ENCODE measurements at regions not wholly inside any gene's neighbourhood (a gene's known extent, or its start where the extent isn't known, plus 50 kb on each side); places are given as distances from the start of the nearest gene placed in this dataset.

- TF ChIP-seq, protein P1, sequence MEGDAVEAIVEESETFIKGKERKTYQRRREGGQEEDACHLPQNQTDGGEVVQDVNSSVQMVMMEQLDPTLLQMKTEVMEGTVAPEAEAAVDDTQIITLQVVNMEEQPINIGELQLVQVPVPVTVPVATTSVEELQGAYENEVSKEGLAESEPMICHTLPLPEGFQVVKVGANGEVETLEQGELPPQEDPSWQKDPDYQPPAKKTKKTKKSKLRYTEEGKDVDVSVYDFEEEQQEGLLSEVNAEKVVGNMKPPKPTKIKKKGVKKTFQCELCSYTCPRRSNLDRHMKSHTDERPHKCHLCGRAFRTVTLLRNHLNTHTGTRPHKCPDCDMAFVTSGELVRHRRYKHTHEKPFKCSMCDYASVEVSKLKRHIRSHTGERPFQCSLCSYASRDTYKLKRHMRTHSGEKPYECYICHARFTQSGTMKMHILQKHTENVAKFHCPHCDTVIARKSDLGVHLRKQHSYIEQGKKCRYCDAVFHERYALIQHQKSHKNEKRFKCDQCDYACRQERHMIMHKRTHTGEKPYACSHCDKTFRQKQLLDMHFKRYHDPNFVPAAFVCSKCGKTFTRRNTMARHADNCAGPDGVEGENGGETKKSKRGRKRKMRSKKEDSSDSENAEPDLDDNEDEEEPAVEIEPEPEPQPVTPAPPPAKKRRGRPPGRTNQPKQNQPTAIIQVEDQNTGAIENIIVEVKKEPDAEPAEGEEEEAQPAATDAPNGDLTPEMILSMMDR (IDR thresholded peaks at IDR 0.05; ENCODE audit: low read depth), result no peak
Observed at GRCh38 chr1:105467549-105467948, 1588.9 kb upstream of the PRMT6 start.

- TF ChIP-seq, protein P1 (IDR thresholded peaks at IDR 0.05; ENCODE audit: low read depth), result no peak
Observed at GRCh38 chr1:105483436-105483835, 1573.0 kb upstream of the PRMT6 start.

DNA sequence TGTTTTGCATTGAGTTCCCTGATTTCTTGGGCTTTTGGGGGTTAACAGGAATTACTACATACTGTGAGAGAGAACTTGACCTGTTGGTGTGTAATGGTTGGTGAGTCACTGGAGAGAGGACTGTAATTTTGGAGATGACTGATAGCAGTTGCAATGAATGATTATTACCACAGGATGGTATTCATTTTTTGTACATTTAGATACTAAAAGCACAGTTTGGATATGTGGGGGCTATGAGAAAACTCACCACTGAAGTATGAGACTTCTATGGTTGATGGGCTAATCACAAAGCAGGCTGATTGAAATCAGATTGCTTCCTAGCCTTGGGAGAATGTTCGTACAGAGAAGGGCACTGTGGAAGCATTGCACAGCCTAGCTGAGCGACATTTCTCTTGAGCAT lies 1571.3 kb upstream of the PRMT6 start:
- TF ChIP-seq, protein P1 (IDR thresholded peaks at IDR 0.05; ENCODE audit: low read depth), result no peak

GRCh38 chr1:105492921-105493320 lies 1563.6 kb upstream of the PRMT6 start:
- TF ChIP-seq, protein P1 (IDR thresholded peaks at IDR 0.05; ENCODE audit: low read depth), result no peak

- TF ChIP-seq, protein P1 (IDR thresholded peaks at IDR 0.05; ENCODE audit: low read depth), result no peak
Observed at GRCh38 chr1:105516068-105516467, 1540.4 kb upstream of the PRMT6 start.

DNA sequence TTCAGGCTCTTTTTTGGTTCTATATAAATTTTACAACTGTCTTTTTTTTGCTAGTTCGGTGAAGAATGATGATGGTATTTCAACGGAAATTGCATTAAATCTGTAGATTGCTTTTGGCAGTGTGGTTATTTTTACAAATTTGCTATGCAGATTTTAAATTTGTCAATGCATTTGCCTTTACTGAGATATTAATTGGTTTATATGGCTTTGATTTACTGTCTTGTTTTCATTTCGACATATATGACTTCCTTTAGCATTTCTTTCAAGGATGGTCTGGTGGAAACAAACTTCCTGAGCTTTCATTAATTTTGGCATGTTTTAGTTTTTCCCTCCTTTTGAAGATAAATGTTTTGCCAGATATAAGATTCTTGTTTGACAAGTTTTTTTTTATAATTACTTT lies 1522.5 kb upstream of the PRMT6 start:
- TF ChIP-seq, protein P1 (IDR thresholded peaks at IDR 0.05; ENCODE audit: low read depth), result no peak

DNA sequence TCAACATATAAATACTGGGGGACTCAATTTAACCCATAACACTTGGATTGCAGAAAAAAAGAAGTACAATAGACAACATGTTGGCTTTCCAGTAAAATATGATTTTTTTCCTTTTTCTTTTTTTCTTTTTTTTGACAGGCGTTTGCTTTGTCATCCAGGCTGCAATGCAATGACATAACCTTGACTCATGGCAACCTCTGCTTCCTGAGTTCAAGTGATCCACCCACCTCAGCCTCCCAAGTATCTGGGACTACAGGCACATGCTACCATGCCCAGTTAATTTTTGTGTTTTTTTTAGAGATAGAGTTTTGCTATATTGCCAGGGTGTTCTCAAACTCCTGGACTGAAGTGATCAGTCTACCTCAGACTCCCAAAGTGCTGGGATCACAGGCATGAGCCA lies 1512.0 kb upstream of the PRMT6 start:
- TF ChIP-seq, protein P1 (IDR thresholded peaks at IDR 0.05; ENCODE audit: low read depth), result no peak
